Erythroblast (primary cell): ENCODE measurements at regions not wholly inside any gene's neighbourhood (a gene's known extent, or its start where the extent isn't known, plus 50 kb on each side); places are given as distances from the start of the nearest gene placed in this dataset.

Source experiments
- GATA1 ChIP-seq: IDR thresholded peaks from 2 replicates; pipeline ENCODE4 v1.6.1; 2011; ENCODE audit warnings: low read depth, mild to moderate bottlenecking, control low read depth, low read length, moderate library complexity
- POLR2A ChIP-seq: IDR thresholded peaks from 2 replicates; pipeline ENCODE4 v1.6.1; 2011; ENCODE audit warnings: mild to moderate bottlenecking, low read length

DNA sequence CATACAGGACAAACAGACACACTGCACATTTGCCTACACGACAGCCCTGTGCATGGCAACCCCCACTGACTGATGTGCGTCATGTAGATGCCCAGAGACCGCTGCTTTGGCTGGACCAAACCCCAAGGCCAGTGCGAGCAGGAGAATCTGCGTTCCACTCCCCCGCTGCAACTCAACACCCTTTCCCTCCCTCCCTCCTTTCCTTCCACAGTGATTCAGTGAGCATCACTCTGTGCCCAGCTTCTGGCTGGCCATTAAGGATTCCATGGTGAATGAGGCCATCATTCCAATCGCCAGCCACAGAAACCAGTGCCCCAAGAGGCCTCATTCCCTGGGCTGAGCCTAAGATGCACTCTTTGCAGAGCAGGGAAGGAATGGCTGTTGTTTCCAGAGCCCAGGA lies 61.6 kb downstream of the GSX1 start:
- TF ChIP-seq POLR2A (no peak), GATA1 (no peak)
